Lung (tissue), 11 donors: ENCODE measurements at regions not wholly inside any gene's neighbourhood (a gene's known extent, or its start where the extent isn't known, plus 50 kb on each side); places are given as distances from the start of the nearest gene placed in this dataset.

Source experiments
- ATAC-seq: fragments of 200-7000 bp; cut with Tn5 transposase; one replicate; pipeline ENCODE4 v1.9.1; 2020; ENCODE audit warnings: moderate number of reproducible peaks; ENCODE audit not compliant: insufficient read depth, low FRiP score
- DNase-seq, 3 donors: peaks; one replicate each; pipeline ENCODE4 v3.0.0-alpha.2; 2013 to 2017
- H3K27ac ChIP-seq, 2 donors: one replicate each; pipeline ENCODE4 v1.5.1; 2013; ENCODE audit warnings: mild to moderate bottlenecking in 2 of 2, moderate library complexity in 2 of 2, control low read depth in 1 of 2, inconsistent platforms in 1 of 2, low read depth in 1 of 2, low read length in 1 of 2
- H3K27me3 ChIP-seq, 3 donors: one replicate each; pipeline ENCODE4 v1.5.1; 2013; ENCODE audit warnings: low read length in 2 of 3; ENCODE audit not compliant: control insufficient read depth in 3 of 3, insufficient read depth in 3 of 3
- H3K36me3 ChIP-seq, 4 donors: one replicate each; pipeline ENCODE4 v1.5.1; 2013; ENCODE audit warnings: low read length in 4 of 4, mild to moderate bottlenecking in 1 of 4, moderate library complexity in 1 of 4; ENCODE audit not compliant: control insufficient read depth in 4 of 4, insufficient read depth in 4 of 4
- H3K4me1 ChIP-seq, 5 donors: one replicate each; pipeline ENCODE4 v1.5.1; 2013; ENCODE audit warnings: low read length in 5 of 5, mild to moderate bottlenecking in 2 of 5, moderate library complexity in 1 of 5; ENCODE audit not compliant: control insufficient read depth in 5 of 5, insufficient read depth in 5 of 5
- H3K4me3 ChIP-seq: one replicate; pipeline ENCODE4 v1.5.1; 2013; ENCODE audit warnings: mild to moderate bottlenecking, control low read depth, moderate library complexity
- H3K9ac ChIP-seq, 2 donors: one replicate each; pipeline ENCODE4 v1.5.1; 2013; ENCODE audit warnings: low read length in 2 of 2, control low read depth in 1 of 2; ENCODE audit not compliant: insufficient read depth in 1 of 2
- H3K9me3 ChIP-seq, 4 donors: one replicate each; pipeline ENCODE4 v1.5.1; 2013; ENCODE audit warnings: low read length in 3 of 4, mild to moderate bottlenecking in 1 of 4, moderate library complexity in 1 of 4; ENCODE audit not compliant: control insufficient read depth in 4 of 4, insufficient read depth in 3 of 4
- CTCF ChIP-seq: IDR thresholded peaks from 2 replicates; pipeline ENCODE4 v1.5.1; 2012; ENCODE audit warnings: mild to moderate bottlenecking; ENCODE audit errors: control extremely low read depth, extremely low read depth
- WGBS, 2 donors: extraction: QIAGEN DNeasy Blood & Tissue Kit; methylation state at CpG; one replicate each; pipeline ENCODE4 v1.1.7; 2013; 5-methylcytosine and 5-hydroxymethylcytosine counted together
- donor health status: control.
- donor health status: control.
- donor health status: Bipolar disorder and iron deficiency.
- donor health status: healthy.
- donor health status: DM: yes; HTN: yes; CAD: no.

- Histone ChIP-seq H3K4me1 (peaks cover 0 to 20% (median 5%) of the 10 kb centered on the region in 5 donors), H3K4me3 (no peak overlapping the region), H3K27me3 (peaks cover 0 to 5% (median 0%) of the 10 kb centered on the region in 3 donors), H3K9me3 (peaks cover 0 to under 1% (median 0%) of the 10 kb centered on the region in 4 donors), H3K27ac (no peak overlapping the region), H3K9ac (no peak overlapping the region), H3K36me3 (no peaks in the 10 kb centered on the region)
- peak; percentile 17 for ATAC-seq
- WGBS, 2 donors, result 71 to 85% methylated on average over 2 of the region's 2 CpGs
- no peak for DNase-seq
- no peak for TF ChIP-seq CTCF
Measured at GRCh38 chr4:53778155-53778554, 186.9 kb upstream of the LNX1 start.

- no peak overlapping the region for H3K4me3 ChIP-seq
- peaks cover 0 to 3% (median 0%) of the 10 kb centered on the region in 3 donors for H3K27me3 ChIP-seq
- H3K36me3 ChIP-seq, result no peaks in the 10 kb centered on the region
- peaks cover 0 to 20% (median 3%) of the 10 kb centered on the region in 5 donors for H3K4me1 ChIP-seq
- no peaks in the 10 kb centered on the region for H3K9me3 ChIP-seq
- ATAC-seq (peak; percentile 41), DNase-seq (no peak)
- no peak overlapping the region for H3K27ac ChIP-seq
- no peak for TF ChIP-seq CTCF
- 54 to 58% methylated on average over 4 of the region's 4 CpGs for WGBS, 2 donors
- H3K9ac ChIP-seq, result no peak overlapping the region
Measured at GRCh38 chr4:53777244-53777984, 186.1 kb upstream of the LNX1 start.

GRCh38 chr4:53776141-53776540 is 184.9 kb upstream of the LNX1 start:
- H3K27ac ChIP-seq, result no peak overlapping the region
- TF ChIP-seq CTCF, result no peak
- no peak overlapping the region for H3K4me3 ChIP-seq
- ATAC-seq (no peak), DNase-seq (no peak)
- 91 to 96% methylated on average over 2 of the region's 2 CpGs for WGBS, 2 donors
- peaks cover 0 to 17% (median 0%) of the 10 kb centered on the region in 5 donors for H3K4me1 ChIP-seq
- H3K9me3 ChIP-seq, result no peaks in the 10 kb centered on the region
- H3K36me3 ChIP-seq, result no peaks in the 10 kb centered on the region
- H3K9ac ChIP-seq, result no peak overlapping the region
- peaks cover 0 to 3% (median 0%) of the 10 kb centered on the region in 3 donors for H3K27me3 ChIP-seq
